HG03108 (cell line): ENCODE measurements at regions not wholly inside any gene's neighbourhood (a gene's known extent, or its start where the extent isn't known, plus 50 kb on each side); places are given as distances from the start of the nearest gene placed in this dataset.

Experiments used
- ATAC-seq: cut with Tn5 transposase; IDR thresholded peaks from one replicate; pipeline ENCODE4 v1.9.1; 2021; ENCODE audit warnings: moderate library complexity; ENCODE audit not compliant: unreplicated experiment

- no peak for ATAC-seq
These were observed 533.6 kb downstream of the GATA3 start for GRCh38 chr10:8588135-8588534.

GRCh38 chr10:8590518-8590917, 536.0 kb downstream of the GATA3 start:
- no peak for ATAC-seq

- no peak for ATAC-seq
These were observed 537.2 kb downstream of the GATA3 start for GRCh38 chr10:8591640-8592039.

GRCh38 chr10:8594176-8594575, 539.7 kb downstream of the GATA3 start:
- no peak for ATAC-seq

GRCh38 chr10:8594711-8595110, 540.2 kb downstream of the GATA3 start:
- ATAC-seq = no peak

GRCh38 chr10:8595140-8595539, 540.7 kb downstream of the GATA3 start:
- no peak for ATAC-seq

GRCh38 chr10:8596929-8597472, 542.5 kb downstream of the GATA3 start:
- no peak for ATAC-seq

- no peak for ATAC-seq
These were observed 545.7 kb downstream of the GATA3 start for GRCh38 chr10:8600192-8600591.

- ATAC-seq = no peak
These were observed 548.3 kb downstream of the GATA3 start for GRCh38 chr10:8602821-8603220.

GRCh38 chr10:8614054-8614565, 559.6 kb downstream of the GATA3 start:
- no peak for ATAC-seq

GRCh38 chr10:8615118-8615517, 560.6 kb downstream of the GATA3 start:
- no peak for ATAC-seq

- no peak for ATAC-seq
These were observed 561.7 kb downstream of the GATA3 start for GRCh38 chr10:8616166-8616565.

GRCh38 chr10:8617792-8618191, 563.3 kb downstream of the GATA3 start:
- ATAC-seq = no peak

GRCh38 chr10:8618834-8619233, 564.3 kb downstream of the GATA3 start:
- ATAC-seq = no peak

GRCh38 chr10:8628351-8628750, 573.9 kb downstream of the GATA3 start:
- no peak for ATAC-seq

- no peak for ATAC-seq
These were observed 579.4 kb downstream of the GATA3 start for GRCh38 chr10:8633909-8634308.

GRCh38 chr10:8636371-8636770, 581.9 kb downstream of the GATA3 start:
- no peak for ATAC-seq

GRCh38 chr10:8637640-8638039, 583.2 kb downstream of the GATA3 start:
- ATAC-seq = no peak

GRCh38 chr10:8638088-8638672, 583.7 kb downstream of the GATA3 start:
- ATAC-seq = no peak

GRCh38 chr10:8639486-8640185, 585.1 kb downstream of the GATA3 start:
- ATAC-seq = no peak

GRCh38 chr10:8640301-8640700, 585.8 kb downstream of the GATA3 start:
- ATAC-seq = no peak

GRCh38 chr10:8640878-8641277, 586.4 kb downstream of the GATA3 start:
- no peak for ATAC-seq
